Epidermal melanocyte (primary cell): ENCODE measurements at regions not wholly inside any gene's neighbourhood (a gene's known extent, or its start where the extent isn't known, plus 50 kb on each side); places are given as distances from the start of the nearest gene placed in this dataset.

ENCODE experiments used
- DNase-seq: peaks from one replicate; pipeline ENCODE4 v3.0.0; 2011; ENCODE audit warnings: low spot score; ENCODE audit not compliant: insufficient read length

DNA sequence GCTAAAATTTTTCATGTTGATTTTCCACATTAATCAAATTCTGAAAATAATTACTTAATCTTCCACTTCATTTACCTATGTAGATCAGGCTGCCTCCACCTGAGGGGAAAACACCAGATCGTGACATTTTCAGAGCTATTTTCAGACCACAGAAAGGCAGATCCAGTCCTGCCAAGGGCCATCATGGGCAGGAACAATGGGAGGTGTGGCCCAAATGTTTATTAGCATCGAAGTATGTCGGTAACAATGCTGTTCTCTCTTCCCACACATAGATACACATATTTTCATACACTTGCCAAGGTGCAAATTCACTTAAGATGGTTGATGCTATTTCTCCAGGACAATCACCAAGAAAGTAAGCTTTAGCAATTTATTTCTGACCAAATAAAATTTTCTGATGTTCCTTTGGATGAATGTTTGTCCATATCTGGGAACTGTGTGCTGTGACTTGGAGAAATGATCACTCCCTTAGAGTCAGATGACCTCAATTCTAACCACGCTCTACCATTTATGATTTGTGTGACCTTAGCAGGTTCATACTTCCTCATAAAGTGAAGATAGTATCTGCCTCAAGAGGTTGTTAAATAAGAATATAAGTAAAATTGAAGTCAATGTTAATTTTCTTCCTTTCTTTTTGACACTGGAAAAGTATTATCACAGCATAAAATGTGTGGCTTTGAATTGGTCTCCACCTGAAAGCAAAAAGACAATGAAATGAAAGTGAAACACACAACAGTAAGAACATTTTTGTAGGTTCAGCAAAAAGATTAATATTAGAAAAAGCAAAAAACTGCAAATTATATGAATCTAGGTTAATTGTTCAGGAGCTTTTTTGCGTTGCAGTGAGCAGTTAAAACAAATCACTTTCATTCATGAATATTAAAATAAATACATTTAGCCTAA is 310.4 kb upstream of the PHF14 start:
- DNase-seq, result no peak

GRCh38 chr7:10672186-10672585 is 301.5 kb upstream of the PHF14 start:
- no peak for DNase-seq

DNA sequence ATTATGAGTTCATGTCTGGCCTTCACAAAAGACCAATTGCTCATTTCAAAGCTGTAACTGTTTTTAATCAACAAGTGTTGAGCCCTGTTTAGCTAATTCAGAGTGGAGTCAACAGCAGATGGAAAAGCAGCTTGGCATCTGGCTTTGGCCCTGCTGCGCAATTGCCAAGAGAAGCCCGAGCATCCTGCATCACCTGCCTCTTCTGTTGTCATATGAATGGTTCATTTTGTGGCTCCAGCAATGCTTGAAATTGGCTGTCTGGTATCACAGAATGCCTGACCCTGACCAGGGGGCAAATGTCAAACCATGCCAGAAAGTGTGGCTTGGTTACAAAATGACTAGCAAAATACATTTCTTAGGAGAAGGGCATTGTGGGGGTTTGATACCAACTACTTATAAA is 296.5 kb upstream of the PHF14 start:
- DNase-seq, result no peak

- DNase-seq, result no peak
Observed at GRCh38 chr7:10677668-10678232, 295.9 kb upstream of the PHF14 start.

DNA sequence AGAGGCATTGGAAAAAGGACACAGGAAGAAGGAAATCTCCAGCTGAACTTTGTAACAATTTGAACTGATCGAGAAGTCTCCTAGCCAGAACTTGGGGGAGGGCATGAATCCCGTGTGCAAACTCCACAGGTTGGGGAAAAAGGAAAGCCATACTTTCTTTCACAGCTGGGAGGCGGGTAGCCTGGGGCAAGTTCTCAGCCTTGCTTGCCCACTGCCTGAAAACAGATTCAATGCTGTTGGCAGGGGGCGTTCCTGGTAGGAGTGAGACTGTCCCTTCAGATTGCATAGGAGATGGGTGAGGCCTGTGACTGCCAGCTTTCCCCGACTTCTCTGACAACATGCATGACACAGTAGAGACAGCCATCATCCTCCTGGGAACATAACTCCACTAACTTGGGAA is 289.1 kb upstream of the PHF14 start:
- DNase-seq, result no peak

GRCh38 chr7:10685040-10685439 is 288.6 kb upstream of the PHF14 start:
- no peak for DNase-seq

GRCh38 chr7:10688544-10688943 is 285.1 kb upstream of the PHF14 start:
- DNase-seq, result no peak

DNA sequence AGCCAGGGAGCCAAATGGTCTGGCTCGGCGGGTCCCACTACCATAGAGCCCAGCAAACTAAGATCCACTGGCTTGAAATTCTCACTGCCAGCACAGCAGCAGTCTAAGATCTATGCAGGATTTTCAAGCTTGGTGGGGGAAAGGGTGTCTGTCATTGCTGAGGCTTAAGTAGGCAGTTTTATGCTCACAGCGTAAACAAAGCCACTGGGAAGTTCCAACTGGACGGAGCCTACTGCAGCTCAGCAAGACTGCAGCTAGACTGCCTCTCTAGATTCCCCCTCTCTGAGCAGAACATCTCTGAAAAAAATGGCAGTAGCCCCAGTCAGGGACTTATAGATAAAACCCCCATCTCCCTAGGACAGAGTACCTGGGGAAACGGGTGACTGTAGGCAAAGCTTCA is 277.6 kb upstream of the PHF14 start:
- DNase-seq, result no peak

DNA sequence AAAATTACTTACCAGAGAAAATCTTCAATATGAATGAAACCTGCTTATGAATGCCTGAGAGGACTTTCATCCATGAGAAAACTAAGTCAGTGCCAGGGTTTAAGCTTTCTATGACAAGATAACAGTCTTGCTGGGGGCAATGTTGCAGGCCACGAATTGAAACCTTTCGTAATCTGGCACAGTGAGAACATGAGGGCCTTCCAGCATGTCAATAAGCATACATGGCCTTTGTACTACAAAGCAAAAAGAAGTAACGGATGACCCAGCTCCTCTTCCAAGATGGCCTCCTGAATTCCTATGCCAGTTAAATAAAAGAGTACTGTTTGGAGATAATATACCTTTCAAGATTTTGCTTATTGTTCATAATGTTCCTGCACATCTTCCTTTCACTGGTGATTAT is 270.6 kb upstream of the PHF14 start:
- DNase-seq, result no peak

DNA sequence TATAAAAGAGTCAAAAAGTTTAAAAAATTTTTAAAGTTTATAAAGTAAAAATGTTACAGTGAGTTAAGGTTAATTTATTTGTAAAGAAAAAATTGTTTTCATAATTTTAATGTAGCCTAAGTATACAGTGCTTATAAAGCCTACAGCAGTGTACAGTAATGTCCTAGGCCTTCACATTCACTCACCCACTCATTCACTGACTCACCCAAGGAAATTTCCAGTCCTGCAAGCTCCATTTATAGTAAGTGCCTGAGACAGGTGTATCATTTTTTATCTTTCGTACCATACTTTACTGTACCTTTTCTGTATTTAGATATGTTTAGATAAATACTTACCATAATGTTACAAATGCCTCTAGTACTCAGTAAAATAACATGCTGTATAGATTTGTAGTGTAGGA is 269.7 kb upstream of the PHF14 start:
- no peak for DNase-seq

DNA sequence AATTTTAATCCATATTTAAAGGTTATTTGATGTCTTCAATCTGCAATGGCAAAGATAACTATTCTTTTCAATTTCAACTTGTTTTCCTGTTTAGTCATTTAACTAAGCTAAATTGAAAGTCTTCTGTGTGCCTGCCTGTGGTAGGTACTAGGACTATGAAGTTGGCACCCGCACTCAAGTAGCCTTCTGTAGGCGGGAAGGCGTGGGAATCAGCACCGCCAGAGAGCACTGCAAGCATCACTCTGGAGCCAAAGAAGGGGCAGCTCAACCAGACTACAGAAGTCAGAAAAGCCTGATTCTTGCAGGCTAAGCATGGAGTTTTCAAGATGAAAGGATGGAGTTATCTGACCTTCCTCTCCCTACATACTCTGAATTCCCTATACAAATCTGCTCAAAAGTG is 269.0 kb upstream of the PHF14 start:
- DNase-seq, result no peak

DNA sequence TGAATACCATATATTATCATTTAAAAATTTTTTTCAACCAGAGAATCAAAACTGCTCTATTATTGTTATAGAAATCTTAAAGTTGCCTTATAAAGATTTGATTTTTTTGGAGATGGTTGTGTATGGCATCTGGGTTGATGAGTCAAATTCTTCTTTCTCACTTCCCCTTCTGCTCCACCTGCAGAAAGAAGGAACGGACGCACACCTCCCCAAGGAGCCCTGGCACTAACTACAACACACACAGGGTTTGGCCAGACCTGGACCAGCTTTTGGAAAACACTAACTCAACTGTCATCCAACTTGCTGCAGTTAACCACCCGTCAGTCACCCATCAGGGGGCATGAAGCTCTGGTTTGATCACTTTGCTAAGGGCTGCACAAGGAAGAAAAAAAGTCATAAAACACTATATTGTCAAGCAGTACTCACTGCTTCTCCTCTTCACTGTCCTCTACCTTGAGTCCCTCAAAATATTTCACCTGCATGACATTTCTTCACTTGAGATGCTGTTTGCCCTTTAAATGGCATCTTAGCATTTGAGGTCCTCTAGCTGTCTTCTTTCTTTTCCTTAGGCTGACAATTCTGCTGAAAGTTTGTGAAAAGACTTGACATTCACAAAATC is 266.7 kb upstream of the PHF14 start:
- DNase-seq, result no peak

- no peak for DNase-seq
Observed at GRCh38 chr7:10707519-10707918, 266.2 kb upstream of the PHF14 start.

- DNase-seq, result no peak
Observed at GRCh38 chr7:10708447-10708846, 265.2 kb upstream of the PHF14 start.

- no peak for DNase-seq
Observed at GRCh38 chr7:10718768-10719167, 254.9 kb upstream of the PHF14 start.

- DNase-seq, result no peak
Observed at GRCh38 chr7:10720042-10720441, 253.6 kb upstream of the PHF14 start.

DNA sequence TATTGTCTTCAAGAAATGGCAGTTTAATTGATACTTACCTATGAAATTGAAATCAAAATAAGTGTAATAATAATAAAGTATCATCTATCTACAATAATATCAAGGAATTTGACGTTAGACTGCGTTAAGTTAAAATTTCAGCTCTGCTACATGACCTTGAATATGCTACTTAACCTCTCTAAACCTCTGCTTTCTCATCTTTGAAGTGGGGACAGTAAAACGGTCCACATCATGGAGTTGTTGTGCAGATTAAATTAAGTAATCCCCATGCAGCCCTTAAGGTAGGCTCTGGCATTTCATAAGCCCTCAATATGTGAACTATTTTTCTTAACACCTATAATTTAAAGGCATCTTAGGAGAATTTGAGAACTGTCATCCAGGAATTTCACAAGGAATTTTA is 252.4 kb upstream of the PHF14 start:
- no peak for DNase-seq

DNA sequence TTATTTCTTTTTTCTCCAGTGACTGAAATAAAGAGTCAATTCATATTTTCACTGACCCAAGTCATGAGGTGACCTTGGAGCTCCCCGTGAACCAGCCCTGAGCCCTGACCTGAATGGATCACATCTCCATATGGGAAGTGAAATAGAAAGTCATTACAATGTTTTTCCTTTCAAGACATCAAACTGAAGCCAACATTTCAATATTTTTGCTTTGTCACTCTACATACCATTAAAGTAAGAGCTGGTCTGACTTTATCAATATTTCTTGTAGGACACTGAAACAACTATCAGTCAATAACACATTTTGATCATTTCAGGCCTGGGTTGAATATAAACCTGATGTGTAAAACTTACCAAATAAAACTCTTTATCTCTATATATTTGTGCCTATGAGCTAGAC is 249.8 kb upstream of the PHF14 start:
- no peak for DNase-seq

DNA sequence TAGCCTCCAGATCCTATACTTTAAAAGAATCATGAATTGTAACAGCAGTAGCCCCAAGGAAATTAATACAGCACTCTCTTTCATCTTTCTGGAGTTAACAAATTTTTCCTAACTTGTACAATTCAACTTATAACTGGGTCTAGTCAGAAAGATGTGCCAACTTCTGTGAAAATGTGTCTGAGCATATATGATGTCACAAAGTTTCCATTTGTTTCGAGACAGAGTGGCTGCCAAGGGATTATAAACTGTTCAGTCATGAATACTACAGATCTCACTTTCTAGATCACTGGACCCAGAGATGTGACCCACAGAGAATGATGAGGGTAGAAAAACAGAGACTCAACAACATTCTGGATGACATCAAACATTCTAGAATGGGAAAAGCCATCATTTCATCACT is 249.2 kb upstream of the PHF14 start:
- DNase-seq, result no peak

DNA sequence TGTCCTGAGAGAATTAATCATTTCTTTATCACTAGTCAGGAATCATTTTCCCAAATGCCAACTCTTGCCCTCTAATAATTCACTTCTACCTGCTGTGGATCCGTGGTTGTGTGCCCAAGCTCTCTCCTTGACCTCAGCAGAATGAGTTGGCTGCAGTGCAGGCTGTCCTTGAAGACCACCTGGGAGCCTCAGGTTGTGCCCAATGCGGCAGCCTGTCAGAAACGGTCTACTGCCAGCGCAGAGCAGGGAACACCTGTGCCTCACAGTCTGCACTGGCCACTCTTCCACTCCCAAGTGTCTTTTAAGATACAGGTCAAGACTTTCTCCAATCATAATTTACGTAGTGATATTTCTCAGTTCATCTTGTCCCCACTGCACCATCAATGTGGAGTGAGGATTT is 246.0 kb upstream of the PHF14 start:
- no peak for DNase-seq

GRCh38 chr7:10731253-10731773 is 242.4 kb upstream of the PHF14 start:
- no peak for DNase-seq

DNA sequence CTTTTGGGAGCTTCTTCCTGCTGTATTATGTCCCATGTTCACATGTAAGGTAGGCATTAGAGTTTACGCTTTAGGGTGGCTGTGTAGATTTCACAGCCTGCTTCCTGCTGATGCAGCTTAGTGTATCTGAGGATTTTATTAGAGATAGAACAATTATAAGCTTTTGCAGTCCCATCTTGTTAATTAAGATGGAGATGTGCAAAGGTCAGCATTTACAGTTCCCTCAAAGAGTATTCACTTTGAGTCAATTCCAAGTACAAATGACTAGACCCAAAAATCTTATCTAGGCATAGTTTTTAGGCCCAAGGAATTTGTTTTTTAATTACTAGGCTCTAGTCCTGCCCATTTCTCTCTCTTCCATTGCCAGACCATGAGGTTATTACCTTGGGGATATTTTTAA is 239.9 kb upstream of the PHF14 start:
- DNase-seq, result no peak

DNA sequence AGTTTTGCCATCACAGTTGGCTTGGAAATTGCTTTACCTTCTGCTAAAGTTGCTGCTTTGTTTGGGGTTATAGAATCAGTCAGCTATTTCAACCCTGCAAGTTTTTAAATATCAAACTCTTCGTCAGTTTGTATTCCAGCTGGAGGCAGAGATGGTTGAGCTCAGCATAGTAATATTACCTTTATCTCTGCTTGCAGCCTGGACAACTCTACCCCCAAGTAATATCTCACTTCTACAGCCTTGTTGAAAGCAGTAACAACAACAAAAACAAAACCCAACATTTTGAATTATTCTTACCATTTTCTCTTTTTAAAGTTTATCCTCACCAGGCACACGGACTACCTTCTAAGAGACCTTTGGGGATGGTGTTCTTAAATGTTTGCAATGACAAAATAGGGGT is 239.1 kb upstream of the PHF14 start:
- DNase-seq, result no peak
